GM19438 (cell line): ENCODE measurements at regions not wholly inside any gene's neighbourhood (a gene's known extent, or its start where the extent isn't known, plus 50 kb on each side); places are given as distances from the start of the nearest gene placed in this dataset.
A peak's percentile ranks its signal among the peaks of the same experiment; 100 is the strongest.
"Not testable (repeated sequence)": the region's sequence is repeated elsewhere in the genome, so short reads cannot be mapped to it uniquely, and the experiment has no call there.

Experiments
- ATAC-seq: cut with Tn5 transposase; IDR thresholded peaks from one replicate; pipeline ENCODE4 v1.9.1; 2021; ENCODE audit warnings: low read depth; ENCODE audit not compliant: unreplicated experiment

DNA sequence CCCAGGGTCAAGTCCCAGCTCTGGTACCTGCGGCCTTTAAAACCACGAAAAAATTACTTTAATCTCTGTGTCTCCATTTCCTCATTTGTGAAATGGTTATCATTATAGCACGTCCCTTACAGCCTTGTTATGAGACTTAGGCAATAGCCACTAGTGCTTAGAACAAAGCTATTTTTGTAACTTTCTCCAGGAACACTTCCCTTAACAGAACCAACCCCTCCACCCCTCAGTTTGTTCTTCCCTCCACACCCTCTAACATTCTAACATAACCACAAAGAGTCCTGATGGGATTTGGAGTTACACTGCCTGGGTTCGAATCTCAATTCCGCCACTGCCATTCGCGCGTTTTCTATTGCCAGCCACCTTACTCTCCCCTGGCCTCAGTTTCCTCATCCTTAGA is 2777.4 kb upstream of the TPTE start:
- not testable (repeated sequence) for ATAC-seq

DNA sequence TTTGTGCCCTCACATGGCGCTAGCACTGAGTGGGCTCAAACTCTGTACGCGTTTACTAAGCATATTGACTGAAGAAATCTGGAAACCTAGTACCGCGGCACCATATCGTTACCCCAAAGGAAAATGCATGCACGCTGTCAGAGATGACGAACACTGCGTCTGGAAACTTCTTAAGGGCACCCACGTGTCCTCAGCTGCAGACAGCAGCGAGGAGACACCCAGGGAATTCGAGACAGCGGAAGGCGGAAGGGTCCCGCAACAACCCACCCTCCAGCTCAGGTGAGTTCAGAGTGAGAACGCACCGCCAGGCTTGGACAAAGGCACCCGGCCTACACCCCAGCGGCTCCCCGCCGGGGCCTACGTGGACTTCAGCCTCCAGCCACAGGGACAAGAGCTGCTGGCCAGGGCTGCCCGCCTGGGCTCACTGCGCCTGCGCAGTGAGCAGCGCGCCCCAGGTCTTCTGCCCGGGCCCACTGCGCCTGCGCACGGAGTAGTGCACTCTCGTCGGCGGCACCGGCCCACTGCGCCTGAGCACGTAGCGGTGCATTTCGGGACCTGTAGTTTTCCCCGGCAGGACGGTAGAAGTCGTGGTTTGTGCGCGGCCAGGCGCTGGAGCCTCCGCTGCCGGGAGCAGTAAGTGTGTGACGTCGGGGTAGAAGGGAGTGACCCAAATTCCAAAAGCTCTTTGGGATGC is 2776.8 kb upstream of the TPTE start:
- ATAC-seq: peak; percentile 88

DNA sequence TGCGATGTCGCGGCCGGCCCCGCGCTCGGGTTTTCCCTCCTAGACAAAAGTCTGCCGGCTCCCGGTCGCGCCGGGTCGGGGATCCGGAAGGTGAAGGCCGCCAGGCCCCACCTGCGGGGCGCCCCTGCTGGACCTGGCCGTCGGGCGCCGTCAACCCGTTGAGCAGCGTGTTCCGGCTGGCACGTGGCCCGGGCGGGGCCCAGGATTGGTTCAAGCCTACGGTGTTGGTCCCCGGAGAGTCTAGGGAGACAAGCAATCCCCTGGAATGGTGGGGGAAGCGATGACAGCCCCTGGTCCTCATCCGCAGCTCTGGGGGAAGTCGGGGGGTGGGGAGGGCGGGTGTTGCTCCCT is 2776.3 kb upstream of the TPTE start:
- peak; percentile 73 for ATAC-seq

DNA sequence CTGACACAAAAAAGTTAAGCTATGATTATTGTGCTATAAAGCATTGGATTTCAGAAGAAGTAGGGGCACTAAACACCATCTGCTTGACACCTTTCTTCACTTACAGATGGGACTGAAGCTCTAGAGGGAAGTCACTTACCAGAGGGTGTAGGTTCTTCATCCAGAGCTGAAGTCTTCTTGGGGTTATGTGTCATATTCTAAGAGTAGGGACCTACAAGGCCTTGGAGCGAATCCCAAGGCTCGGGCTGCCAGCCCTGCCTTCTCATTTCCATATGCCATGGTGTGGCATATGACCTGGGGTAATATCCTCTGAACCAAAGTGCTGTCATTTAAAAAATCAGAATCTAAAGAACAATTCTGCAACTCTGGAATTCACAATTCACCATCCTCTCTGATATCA is 2773.4 kb upstream of the TPTE start:
- ATAC-seq: not testable (repeated sequence)

DNA sequence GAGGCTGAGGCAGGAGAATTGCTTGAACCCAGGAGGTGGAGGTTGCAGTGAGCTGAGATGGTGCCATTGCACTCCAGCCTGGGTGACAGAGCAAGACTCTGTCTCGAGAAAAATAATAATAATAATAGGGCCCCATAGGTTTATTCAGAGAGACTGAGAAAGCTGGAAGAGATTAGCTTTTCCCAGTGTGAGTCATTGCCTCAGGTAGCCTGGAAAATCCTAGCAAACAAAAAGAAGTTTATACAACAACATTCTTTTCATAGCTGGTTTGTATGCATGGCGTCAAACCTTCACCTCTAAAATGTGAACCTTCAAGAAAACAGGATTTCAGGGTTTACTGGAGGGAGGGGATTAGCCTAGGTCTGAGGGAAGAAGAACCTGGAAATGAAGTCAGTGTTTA is 2768.8 kb upstream of the TPTE start:
- ATAC-seq: not testable (repeated sequence)

DNA sequence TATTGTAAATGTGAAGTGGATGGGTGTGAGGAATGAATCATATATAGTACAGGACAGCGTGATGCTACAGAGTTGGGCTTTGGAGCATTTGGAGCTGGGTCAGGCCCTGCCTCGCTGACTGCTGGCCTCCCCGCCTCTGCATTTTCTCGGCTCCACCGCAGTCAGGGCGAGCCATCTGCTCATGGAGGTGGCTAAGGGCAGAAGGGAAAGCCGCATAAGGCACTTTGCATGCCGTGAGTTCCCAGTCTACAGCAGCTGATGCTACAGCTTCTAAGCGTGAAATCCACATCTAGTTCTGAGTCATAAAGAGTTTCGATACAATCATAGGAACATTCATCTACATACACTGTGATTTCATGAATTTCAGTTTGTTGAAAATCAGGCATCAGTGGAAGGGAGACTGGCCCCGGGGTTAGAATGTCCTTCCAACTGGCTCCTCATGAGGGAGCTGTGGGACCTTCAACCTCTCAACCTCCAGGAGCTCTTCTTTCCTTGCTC is 2768.0 kb upstream of the TPTE start:
- peak; percentile 81 for ATAC-seq

DNA sequence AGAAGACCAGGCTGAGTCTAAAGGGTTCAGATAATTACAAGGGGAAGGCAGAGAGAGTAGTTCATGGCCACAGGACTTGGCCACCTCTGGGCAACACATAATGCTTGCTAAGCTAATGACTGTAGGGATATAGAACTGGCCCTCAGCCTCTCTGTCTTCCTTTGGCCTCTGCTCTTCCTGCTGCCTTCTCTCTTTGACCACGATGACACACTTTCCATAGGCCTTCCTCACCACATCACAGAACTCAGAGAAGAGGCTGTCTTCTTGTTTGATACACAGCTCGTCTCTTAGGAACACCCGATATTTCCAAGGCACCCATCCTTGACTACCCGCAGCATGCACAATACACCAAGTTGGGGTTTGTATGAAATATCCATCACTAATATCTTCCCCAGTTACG is 2751.4 kb upstream of the TPTE start:
- not testable (repeated sequence) for ATAC-seq

DNA sequence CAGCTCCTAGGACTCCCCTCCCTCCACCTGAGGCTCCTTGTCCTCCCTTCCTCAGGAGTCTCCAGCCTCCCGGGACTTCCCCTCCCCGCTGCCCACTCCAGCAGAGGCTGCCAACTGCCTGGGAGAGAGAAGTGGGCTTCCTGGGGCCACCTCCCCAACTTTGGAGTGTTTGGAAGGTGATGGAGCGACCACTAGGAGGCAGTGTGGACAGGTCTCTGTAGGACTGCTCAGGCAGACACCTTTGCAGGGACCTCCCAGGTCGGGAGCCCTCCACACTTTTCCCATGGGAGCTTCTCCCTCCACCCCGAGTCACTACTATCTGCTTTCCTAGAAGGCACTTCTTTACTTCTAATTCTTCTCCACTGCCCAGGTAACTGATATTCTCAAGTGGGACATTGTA is 2747.2 kb upstream of the TPTE start:
- ATAC-seq: not testable (repeated sequence)

DNA sequence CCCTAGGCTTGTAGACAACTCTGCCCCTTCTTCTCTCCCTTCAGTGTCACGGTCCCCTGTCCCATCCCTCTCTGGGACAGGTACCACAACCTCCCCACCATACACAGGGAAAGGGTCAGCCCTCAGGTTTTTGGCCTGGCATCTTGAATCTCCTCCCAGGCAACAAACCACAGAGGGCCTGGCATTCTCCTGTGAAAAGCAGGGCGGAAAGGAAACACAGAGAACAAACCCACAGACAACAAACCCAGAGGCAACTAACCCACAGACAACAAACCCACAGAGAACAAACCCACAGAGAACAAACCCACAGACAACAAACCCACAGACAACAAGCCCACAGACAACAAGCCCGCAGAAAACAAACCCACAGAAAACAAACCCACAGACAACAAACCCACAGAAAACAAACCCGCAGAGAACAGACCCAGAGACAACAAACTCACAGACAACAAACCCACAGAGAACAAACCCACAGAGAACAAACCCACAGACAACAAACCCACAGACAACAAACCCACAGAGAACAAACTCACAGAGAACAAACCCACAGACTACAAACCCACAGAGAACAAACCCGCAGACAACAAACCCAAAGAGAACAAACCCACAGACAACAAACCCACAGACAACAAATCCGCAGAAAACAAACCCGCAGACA is 2745.9 kb upstream of the TPTE start:
- ATAC-seq: not testable (repeated sequence)

DNA sequence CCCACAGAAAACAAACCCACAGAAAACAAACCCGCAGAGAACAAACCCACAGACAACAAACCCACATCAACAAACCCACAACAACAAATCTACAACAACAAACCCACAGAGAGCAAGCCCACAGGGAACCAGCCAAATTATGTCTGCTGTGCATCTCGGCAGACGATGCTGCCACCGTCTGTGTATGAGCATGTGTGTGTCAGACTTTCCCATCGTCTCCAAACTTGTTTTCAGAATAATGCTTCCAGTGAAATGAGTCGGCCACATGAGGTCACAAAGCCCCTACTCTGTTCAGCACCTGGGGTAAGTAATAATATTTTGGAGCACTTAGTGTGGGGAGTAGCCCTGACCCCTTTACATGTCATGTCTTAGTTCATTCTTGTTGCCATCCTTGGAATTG is 2745.3 kb upstream of the TPTE start:
- ATAC-seq: not testable (repeated sequence)

DNA sequence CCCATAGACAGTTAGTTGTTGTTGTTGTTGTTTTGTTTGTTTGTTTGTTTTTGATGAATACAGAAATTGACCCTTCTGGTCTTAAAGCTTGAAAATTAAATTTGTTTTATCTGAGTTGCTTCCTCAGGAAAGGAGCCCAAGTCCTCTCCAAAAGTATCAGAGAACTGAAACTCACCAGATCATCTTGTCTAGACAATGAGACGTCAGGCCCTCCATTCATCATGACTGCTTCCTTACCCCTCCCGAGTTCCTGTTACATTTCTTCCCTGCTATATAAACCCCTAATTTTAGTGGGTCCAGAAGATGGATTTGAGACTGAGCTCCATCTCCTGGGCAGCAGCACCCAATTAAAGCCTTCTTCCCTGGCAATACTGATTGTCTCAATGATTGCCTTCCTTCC is 2744.8 kb upstream of the TPTE start:
- ATAC-seq: not testable (repeated sequence)

DNA sequence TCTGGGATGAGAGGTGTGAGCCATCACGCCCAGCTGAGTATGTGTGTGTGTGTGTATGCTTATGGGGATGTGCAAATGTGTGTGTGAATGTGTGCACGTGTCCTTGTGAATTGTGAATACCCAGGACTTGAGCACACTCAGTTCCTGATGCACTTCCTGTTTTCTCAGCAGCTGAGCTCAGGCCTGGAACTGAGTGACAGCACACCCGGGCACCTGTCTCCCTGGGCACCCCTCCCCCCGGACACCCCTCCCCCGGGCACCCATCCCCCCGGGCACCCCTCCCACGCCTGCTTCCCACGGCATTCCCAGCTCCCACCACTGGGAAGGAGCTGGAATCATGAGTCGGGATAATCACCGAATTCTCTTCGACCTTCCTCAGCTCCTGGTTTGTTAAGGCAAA is 2744.1 kb upstream of the TPTE start:
- not testable (repeated sequence) for ATAC-seq

DNA sequence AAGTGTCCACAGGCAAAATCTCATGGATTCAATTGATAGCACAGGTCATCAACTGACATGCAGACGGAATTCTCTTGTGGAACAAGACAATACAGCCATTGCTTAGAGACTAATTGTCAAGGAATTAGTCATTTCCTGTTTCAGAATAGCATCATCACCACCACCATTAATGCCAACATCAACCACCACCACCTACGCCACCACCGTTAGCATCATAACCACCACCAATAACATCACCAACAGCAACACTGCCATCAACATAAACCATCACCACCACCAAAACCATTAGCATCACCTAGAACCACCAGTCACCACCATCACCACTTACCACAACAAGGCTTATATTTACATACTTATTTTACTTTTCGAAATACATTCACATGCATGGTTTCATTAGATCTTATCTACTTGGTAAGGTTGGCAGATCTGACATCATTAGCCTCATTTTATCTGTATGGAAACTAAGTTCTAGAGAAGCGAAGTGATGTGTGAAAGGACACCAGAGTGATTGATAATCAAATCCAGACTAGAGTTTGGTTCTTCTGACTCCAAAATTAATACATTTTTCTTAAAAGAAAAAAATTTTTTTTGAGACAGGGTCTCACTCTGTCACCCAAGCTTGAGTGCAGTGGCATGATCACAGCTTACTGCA is 2733.8 kb upstream of the TPTE start:
- not testable (repeated sequence) for ATAC-seq

DNA sequence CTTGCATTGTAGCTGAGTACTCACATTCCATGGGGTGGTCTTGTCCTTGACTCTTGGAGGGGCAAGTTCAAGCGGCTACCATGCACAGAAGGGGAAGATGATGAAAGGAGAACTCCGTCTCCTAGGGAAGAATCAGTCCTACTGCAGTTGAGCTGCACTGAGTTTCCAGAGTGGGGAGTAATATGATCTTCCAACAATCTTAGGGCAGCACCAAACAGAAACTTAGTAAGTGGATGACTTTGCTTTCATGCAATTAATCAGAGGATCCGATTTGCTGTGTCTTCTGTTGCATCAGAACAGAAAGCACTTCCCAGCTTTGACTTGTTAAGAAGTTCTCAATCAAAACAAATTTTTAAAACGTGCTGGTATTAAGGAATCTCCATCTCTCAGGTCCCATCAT is 2727.6 kb upstream of the TPTE start:
- not testable (repeated sequence) for ATAC-seq

DNA sequence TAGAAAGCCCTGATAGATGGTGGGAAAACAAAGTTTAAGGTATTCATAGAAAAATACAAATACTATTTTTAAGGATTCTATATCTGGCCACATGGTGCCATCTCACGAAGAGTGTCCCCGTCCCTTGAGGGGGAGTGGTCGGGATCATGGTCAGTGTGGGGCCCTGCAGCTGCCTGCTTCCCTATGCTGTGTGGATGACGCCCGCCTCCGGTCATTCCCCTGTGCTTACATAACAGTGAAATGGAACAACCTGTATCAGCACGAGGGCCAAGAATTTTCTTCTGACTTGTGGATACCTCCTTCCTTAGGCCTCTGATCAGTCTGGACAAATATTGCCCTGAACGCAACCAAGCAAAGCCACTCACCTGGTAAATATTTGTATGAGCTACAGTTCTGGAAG is 2724.1 kb upstream of the TPTE start:
- not testable (repeated sequence) for ATAC-seq

DNA sequence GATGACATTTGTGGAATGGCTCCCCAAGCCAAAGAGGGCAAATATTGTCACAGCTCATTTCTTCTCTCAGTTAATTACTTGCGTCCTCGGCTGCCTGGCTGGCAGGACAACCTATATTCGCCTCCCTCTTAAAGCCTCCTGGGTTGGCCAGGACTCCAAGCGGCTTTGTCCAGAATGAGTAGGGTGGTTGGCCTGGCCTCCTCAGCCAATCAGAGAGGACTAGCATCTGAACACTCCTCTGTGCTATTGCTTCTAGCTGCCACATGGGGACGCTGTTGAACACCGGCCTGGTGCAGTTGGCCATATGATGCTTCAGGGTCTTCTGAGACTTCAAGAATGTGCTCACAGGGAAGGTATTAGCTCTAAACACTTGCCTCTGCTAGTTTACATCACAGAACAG is 2722.9 kb upstream of the TPTE start:
- ATAC-seq: not testable (repeated sequence)

DNA sequence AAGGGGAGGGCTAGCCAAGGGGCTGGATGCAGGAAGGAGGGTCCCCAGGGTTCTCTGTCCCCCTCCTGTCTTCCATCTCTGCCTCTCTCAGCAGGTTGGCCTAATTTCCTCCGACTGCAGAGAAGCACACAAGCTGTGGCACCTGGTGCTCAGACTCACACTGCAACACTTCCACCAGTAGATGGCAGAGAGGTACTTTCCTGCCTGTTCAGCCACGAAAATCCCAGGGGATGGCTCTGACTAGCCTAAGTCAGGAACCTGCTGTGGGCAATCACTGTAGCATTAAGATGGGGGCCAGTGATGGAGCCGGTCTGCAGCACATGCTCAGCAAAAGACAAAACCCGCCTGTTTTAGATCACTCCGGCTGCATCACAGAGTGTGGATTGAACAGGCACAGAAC is 2721.7 kb upstream of the TPTE start:
- not testable (repeated sequence) for ATAC-seq

DNA sequence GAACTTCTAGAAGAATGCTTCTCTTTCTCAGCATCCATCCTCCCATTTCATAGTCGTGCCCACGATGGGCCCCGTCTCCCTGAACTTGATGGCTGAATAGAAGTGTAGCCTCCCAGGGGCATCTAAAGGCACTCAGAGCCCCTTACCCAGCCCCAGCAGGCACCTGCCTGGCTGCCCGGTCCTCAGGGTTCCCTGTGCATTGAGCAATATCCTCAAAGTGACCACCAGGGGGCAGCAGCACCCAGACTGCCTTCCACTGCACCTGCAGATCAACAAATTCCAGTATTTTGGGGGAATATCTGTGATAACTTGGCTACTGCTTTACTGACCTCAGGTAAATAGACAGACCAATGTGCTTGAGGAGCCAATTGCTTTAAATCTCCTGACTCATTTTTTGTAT is 2707.9 kb upstream of the TPTE start:
- not testable (repeated sequence) for ATAC-seq

DNA sequence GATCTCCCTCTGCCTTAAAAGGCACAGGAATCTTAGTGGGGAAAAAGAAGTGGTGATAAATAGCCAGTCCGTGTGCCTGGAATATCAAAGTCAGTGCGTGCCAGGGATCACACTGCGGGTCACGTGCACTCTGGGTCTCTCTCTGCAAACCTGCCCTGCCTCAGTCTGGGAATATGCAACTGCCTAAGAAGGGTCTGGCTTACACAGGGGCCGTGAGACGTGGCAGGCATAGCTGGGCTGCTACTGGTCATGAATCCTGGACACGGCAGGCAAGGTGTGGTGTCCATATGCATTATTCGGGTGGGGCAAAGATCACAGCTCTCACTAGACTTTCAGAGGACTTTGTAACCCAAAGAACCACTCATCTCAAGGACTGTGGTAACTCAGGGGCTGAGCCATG is 2704.4 kb upstream of the TPTE start:
- not testable (repeated sequence) for ATAC-seq

DNA sequence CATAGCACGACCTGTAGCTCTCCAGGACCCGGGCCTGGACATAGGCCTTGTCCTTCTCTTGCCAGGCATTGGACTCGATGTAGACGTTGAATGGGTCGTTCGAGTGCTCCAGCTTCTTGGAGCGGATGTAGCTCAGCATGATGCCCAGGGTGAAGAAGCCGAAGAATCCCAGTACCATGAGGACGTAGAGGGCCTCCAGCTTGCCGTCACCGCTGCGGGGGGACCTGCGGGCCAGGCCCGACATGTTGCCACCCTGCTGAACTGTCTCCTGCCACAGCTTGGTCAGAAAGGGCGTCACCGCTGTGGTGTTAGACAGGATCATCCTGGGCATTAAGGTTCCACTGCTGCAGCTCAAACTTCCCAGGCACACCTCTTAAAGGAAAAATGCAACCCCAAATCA is 2702.1 kb upstream of the TPTE start:
- ATAC-seq: not testable (repeated sequence)

DNA sequence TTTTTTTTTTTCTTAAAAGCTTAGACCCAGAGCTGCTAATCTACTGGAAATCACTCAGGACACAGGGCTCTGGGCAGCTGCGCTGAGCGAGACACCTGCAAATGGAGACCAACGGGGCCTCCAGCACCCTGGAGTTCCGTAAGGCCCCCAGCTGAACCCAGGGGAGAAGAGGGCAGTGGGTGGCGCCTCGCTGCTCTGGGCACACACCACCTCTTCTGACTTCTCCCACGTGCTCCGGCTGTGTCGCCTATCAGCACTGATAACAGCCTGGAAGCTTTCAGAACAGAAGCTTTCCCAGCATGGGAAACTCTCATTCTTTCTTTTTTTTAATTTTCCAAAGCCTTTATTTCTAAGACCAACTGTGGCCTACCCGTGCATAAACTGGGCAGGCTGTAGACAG is 2695.8 kb upstream of the TPTE start:
- ATAC-seq: not testable (repeated sequence)

DNA sequence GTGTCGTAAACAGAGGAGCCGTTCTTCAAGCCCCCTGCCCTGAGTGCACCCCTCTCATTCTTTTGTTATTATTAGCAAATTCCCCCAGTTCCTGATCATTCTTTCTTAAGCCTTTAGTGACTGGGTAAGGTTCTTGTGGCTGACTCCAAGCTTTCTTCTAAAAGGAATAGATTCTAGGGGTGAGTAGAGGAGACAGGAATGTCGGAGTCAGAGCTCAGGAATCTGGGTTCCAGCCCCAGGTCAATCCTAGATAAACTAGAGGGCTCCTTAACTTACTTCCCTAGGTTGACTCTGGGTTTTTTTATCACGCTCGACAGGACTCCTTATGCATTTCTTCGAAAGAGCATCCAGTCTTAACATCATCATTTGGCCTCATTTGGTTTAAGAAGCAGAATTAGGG is 2695.2 kb upstream of the TPTE start:
- ATAC-seq: not testable (repeated sequence)
